GM19239 (cell line): ENCODE measurements at regions not wholly inside any gene's neighbourhood (a gene's known extent, or its start where the extent isn't known, plus 50 kb on each side); places are given as distances from the start of the nearest gene placed in this dataset.
"Not testable (repeated sequence)": the region's sequence is repeated elsewhere in the genome, so short reads cannot be mapped to it uniquely, and the experiment has no call there.

Experiments
- DNase-seq: peaks from one replicate; pipeline ENCODE4 v3.0.0; 2011; ENCODE audit warnings: low spot score; ENCODE audit not compliant: insufficient read length
- FAIRE-seq: peaks from 2 replicates; lab custom pipeline; 2011; peaks lifted over from hg19 to GRCh38; lab: Jason Lieb, UNC

GRCh38 chr3:18712713-18713576 lies 287.8 kb upstream of the SATB1 start:
- FAIRE-seq (no peak), DNase-seq (no peak)

DNA sequence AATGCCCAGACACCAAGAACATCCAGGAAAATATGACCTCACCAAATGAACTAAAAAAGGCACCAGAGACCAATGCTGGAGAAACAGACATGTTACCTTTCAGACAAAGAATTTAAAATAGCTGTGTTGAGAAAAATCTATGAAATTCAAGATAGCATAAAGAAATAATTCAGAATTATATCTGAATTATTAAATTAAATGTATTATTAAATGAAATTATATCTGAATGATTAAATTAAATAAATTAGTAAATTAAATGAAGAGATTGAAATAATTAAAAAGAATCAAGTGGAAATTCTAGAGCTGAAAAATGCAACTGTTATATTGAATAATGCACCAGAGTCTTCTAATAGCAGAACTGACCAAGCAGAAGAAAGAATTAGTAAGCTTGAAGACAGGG lies 279.2 kb upstream of the SATB1 start:
- no peak for FAIRE-seq
- DNase-seq, result no peak

DNA sequence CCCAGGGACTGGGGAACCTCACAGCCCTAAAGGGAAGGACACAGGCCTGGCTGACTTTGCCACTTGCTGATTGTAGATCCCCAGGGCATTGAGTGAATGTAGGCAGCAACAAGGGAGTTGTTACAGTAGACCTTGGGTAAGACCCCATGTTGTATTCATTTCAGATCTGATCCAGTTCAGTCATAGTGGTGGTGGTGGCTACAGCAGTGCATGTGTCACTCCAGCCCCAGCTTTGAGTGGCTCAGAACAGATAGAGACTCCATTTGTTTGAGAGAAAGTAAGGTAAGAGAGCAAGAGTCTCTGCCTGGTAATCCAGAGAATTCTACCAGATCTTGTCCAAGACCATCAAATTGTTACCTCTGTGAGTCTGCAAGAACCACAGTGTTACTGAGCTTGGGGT lies 278.7 kb upstream of the SATB1 start:
- FAIRE-seq (no peak), DNase-seq (no peak)

DNA sequence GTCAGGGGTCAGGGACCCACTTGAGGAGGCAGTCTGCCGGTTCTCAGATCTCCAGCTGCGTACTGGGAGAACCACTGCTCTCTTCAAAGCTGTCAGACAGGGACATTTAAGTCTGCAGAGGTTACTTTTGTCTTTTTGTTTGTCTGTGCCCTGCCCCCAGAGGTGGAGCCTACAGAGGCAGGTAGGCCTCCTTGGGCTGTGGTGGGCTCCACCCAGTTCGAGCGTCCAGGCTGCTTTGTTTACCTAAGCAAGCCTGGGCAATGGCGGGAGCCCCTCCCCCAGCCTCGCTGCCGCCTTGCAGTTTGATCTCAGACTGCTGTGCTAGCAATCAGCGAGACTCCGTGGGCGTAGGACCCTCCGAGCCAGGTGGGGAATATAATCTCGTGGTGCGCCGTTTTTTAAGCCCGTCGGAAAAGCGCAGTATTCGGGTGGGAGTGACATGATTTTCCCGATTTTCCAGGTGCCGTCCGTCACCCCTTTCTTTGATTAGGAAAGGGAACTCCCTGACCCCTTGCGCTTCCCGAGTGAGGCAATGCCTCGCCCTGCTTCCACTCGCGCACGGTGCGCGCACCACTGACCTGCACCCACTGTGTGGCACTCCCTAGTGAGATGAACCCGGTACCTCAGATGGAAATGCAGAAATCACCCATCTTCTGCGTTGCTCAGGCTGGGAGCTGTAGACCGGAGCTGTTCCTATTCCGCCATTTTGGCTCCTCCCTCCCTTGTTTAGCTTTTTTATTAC lies 268.6 kb upstream of the SATB1 start:
- DNase-seq, FAIRE-seq: not testable (repeated sequence)

GRCh38 chr3:18687286-18687685 lies 262.1 kb upstream of the SATB1 start:
- FAIRE-seq, result no peak

DNA sequence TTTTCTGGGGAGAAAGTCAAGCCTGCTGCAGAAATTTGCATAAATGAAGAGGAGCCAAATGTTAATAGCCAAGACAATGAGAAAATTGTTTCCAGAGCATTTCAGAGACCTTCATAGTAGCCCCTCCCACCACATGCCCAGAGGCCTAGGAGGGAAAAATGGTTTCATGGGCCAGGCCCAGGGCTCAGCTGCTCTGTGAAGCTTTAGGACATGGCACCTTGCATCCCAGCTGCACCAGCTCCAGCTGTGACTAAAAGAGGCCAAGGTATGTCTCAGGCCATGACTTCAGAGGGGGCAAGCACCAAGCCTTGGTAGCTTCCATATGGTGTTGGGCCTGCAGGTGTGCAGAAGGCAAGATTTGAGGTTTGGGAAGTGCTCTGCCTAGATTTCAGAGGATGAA lies 258.8 kb upstream of the SATB1 start:
- FAIRE-seq, result no peak

More at GRCh38 chr3:18687286-18687685, 262.1 kb upstream of the SATB1 start:
- DNase-seq, result no peak

DNA sequence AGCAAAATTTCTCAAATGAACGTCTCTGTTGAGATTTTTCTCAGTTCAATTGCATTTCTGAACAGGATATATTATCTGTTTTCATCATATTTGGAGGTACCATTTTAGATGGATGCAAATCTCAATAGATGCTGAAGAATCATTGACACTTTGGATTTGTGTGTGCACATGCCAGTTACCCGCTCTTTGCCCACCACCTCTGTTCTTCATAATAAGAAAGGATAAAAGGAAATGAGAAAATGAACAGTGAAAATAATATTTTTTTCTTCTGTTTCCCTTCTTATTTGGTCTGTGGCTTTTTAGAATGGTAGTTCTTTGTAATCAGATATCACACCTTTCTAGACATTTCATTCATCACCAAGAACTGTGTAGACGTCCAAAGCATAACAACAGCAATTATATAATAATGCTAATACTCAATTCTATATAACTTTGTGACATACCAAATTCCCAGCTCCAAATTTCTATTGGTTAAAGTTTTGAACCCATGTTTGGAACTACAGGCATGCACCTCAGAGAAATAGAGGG lies 256.7 kb upstream of the SATB1 start:
- DNase-seq (no peak), FAIRE-seq (no peak)

More for the DNA sequence above, 258.8 kb upstream of the SATB1 start:
- no peak for DNase-seq

DNA sequence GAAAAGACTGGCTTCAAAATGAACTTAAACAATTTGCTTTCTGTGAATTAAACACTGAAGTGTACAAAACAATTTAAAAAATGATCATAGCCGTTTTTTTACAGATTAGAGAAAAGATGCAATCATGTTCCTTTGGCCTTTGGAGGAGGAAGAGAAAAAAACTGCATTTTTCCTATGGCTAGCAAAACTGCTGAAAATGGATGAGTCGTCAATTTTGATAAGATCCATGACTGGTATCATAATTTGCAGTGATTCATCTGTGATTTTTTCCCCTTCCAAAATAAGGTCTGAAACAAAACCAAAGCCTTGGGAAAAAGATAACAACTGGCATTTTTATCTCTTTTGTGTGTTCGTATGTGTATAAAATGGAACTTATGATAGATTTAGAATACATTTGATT lies 255.6 kb upstream of the SATB1 start:
- DNase-seq, result no peak
- FAIRE-seq, result no peak

- no peak for FAIRE-seq
- DNase-seq, result no peak
Observed at GRCh38 chr3:18679238-18679637, 254.1 kb upstream of the SATB1 start.

- FAIRE-seq, result no peak
- no peak for DNase-seq
Observed at GRCh38 chr3:18675197-18675596, 250.1 kb upstream of the SATB1 start.

DNA sequence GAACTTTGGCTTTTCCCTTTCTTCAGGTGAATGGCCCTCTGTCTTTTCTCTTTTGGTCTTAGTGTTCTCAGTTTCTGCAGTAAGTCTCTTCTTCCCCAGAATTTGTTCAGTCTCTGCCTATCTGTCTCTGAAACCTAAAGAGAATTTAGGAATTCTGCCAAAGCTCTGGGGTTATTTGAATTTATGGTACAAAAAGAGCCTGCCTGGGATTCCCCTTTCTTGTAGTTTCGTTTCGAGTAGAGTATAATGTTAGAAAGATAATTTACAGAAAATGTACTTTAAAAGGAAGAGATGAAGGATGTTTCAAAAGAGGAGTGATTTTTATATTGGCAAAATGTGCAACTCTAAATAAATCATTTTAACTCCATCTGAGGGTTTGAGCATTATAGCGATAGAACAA lies 247.4 kb upstream of the SATB1 start:
- no peak for FAIRE-seq

GRCh38 chr3:18670759-18671158 lies 245.6 kb upstream of the SATB1 start:
- no peak for DNase-seq
- FAIRE-seq, result no peak

More for the DNA sequence above, 247.4 kb upstream of the SATB1 start:
- DNase-seq, result no peak

DNA sequence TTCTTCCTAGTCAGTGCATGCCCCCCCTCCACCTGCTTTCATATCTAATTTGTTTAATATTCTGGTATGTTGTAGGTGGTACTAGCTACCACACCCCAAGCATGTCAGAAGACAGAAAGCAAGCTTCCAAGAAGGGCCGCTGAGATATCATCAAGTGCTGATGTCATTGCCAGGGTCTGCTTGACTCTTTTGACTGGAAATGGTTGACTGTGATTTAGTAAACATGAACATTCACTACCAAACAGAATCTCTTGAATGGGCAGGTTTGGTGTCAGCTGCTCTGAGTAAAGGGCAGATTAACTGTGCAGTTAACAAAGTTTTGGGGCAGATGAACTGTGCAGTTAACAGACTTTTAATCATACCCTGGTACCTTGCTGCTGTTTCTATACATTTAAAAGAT lies 244.2 kb upstream of the SATB1 start:
- DNase-seq (no peak), FAIRE-seq (no peak)

DNA sequence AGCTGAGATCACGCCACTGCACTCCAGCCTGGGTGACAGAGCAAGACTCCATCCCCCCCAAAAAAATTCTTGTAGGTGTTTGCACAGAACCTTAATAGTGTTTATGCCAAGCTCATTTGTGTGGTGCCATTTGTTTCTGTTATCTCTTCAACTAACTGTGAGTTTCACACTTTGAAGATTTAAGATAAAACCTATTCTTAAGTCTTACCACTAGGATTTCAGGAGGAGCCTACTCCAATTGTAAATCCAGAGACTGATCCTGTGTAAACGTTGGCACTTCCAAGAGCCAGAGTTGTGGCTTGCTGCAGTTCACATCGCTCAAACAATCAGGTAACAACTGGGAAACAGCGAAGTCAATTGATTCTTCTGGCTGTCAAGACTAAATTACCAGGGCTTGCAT lies 242.4 kb upstream of the SATB1 start:
- DNase-seq (no peak), FAIRE-seq (no peak)

DNA sequence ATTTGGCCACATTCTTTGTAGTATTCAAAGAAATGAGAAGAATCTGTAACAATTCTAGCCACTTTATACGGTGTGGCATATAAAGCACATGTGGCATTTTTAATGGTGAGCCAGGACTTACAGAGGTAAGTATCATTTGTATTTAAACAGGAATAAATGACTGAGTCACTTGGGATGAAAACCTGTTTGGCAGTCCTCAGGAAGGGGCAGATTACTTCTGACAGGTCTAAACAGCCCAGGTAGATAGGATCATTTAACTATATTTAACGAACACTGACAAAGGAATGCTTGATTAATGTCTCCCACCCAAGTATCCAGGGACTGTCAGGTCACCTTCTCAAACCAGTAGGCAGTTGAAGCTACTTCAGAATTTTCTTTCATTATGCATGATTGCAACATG lies 241.5 kb upstream of the SATB1 start:
- no peak for DNase-seq
- FAIRE-seq, result no peak

- DNase-seq, result no peak
- no peak for FAIRE-seq
Observed at GRCh38 chr3:18660059-18660458, 234.9 kb upstream of the SATB1 start.

DNA sequence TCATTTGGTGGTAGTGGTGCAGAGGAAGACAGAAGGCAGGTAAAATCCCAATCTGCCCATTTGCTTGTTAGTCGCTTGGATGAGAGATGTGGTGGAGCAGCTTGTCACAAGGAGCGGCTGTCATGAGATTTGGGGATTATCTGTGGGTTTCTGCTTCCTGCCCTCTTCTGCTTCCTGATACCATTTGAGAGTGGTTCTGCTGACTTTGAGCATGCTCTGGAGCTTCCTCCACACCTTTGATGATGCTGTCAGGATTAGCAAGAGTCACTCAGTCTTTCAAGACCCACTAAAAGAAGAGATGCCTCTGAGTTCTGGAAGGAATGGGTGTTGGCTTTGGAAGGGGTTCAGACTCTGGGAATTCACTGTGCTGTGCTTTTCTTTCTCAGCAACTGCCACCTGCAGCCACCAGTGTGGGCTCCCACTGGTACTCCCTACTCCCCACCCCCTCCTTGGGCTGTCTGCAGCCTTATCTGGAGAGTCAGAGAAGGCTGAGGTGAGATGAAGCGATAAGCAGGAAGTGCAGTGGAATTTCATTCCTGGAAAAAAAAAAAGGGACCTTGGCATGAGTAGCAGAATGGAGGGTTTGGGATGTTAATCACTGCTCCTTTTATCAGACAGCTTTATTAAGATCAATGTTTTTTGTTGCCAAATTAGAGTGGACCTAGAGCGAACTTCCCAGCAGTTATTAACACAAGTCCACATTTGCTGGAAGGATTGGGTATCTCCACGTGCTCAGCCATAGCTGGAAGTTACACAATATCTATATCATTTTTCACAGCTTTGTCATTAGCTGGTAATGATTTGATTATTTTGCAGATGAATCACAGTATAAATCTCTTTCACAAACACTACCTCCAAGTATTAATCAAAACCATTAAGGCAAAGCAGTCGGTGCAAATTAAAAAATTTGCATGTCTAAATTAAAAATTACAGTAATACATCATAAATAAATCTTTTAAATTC lies 233.0 kb upstream of the SATB1 start:
- FAIRE-seq (no peak), DNase-seq (no peak)

DNA sequence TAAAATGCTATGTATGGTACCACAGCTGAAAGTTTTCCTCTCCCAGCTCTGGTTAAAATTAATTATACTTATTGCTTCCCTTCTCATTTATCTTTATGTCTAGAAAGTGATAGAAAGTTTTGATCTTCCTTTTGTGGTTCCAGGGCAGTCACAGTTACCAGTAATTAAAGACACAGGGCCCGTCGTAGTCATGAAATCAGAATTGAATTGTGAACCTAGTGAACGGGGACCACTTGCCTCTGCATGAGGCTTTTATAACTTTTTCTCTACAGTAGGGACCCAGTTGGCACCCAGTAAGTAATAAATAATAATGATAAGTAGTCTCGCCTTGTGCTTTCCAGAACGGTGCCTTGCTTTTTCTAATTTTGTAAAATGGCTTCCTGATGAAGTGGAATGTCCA lies 231.7 kb upstream of the SATB1 start:
- DNase-seq, result no peak
- FAIRE-seq, result no peak

- DNase-seq (no peak), FAIRE-seq (no peak)
Observed at GRCh38 chr3:18656410-18656809, 231.3 kb upstream of the SATB1 start.

DNA sequence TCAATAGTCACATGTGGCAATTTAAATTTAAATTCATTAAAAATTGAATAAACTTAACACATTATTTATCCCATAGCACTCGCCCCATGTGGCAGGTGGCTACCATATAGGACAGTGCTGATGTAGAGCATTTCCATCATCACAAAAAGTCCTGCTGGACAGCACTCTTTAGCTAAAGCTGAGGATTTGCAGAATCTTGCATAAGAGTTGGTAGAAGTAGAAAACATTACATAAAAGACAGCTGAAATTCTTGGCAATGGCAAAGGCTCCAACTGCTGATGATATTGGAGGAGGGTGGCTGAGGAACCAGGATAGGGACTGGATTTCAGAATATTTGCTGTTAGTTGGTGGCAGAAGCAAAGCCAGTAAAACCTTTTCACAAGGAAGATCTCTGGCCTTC lies 230.7 kb upstream of the SATB1 start:
- DNase-seq (no peak), FAIRE-seq (no peak)
